HG02571 (cell line): ENCODE measurements at regions not wholly inside any gene's neighbourhood (a gene's known extent, or its start where the extent isn't known, plus 50 kb on each side); places are given as distances from the start of the nearest gene placed in this dataset.
"Not testable (repeated sequence)": the region's sequence is repeated elsewhere in the genome, so short reads cannot be mapped to it uniquely, and the experiment has no call there.

Experiments used
- ATAC-seq: cut with Tn5 transposase; IDR thresholded peaks from one replicate; pipeline ENCODE4 v1.9.1; 2021; ENCODE audit warnings: mild to moderate bottlenecking, moderate library complexity; ENCODE audit not compliant: unreplicated experiment

DNA sequence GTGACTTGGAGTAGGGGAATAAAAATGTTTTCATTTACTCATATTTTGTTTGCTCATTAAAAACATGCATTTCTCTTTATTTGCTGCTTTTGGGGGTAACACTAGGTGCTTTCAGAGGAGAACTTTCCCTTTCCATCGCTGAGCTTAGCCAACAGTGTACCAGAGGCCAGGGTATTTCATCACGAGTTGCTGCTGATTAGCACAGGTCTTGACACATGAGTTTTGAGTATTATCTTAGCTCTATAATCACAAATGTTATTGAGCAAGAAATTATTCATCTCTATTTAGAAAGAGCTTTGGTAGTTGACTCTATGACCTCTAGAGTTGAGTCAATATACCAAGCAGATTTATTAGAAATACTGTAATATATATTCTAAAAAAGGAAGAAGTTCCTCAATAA is 375.9 kb downstream of the NXPH1 start:
- ATAC-seq: no peak

- no peak for ATAC-seq
Measured at GRCh38 chr7:8817448-8818036, 384.1 kb downstream of the NXPH1 start.

- no peak for ATAC-seq
Measured at GRCh38 chr7:8818406-8818805, 385.0 kb downstream of the NXPH1 start.

DNA sequence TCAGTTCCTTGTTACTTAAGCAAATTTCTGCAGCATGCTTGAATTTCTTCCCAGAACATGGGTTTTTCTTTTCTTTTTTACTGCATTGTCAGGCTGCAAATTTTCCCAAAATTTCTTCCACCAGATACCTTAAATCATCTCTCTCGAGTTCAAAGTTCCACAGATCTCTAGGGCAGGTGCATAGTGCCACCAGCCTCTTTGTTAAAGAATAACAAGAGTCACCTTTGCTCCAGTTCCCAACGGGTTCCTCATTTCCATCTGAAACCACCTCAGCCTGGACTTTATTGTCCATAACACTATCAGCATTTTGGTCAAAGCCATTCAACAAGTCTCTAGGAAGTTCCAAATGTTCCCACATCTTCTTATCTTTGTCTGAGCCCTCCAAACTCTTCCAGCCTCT is 389.2 kb downstream of the NXPH1 start:
- ATAC-seq: no peak

GRCh38 chr7:8823486-8823885 is 390.1 kb downstream of the NXPH1 start:
- no peak for ATAC-seq

GRCh38 chr7:8827329-8827728 is 393.9 kb downstream of the NXPH1 start:
- ATAC-seq: no peak

GRCh38 chr7:8829100-8829499 is 395.7 kb downstream of the NXPH1 start:
- no peak for ATAC-seq

- ATAC-seq: no peak
Measured at GRCh38 chr7:8831376-8831775, 398.0 kb downstream of the NXPH1 start.

- ATAC-seq: no peak
Measured at GRCh38 chr7:8833355-8833754, 399.9 kb downstream of the NXPH1 start.

- ATAC-seq: no peak
Measured at GRCh38 chr7:8841171-8841570, 407.8 kb downstream of the NXPH1 start.

- no peak for ATAC-seq
Measured at GRCh38 chr7:8871716-8872115, 438.3 kb downstream of the NXPH1 start.

GRCh38 chr7:8881916-8882315 is 448.5 kb downstream of the NXPH1 start:
- ATAC-seq: no peak

GRCh38 chr7:8885480-8886000 is 452.1 kb downstream of the NXPH1 start:
- ATAC-seq: no peak

- ATAC-seq: not testable (repeated sequence)
Measured at GRCh38 chr7:8890346-8890745, 456.9 kb downstream of the NXPH1 start.

GRCh38 chr7:8893775-8894174 is 460.4 kb downstream of the NXPH1 start:
- no peak for ATAC-seq

- no peak for ATAC-seq
Measured at GRCh38 chr7:8906396-8907075, 473.1 kb downstream of the NXPH1 start.

GRCh38 chr7:8908889-8909288 is 475.5 kb downstream of the NXPH1 start:
- no peak for ATAC-seq

- ATAC-seq: no peak
Measured at GRCh38 chr7:8913682-8914081, 480.3 kb downstream of the NXPH1 start.

- ATAC-seq: no peak
Measured at GRCh38 chr7:8921807-8922206, 488.4 kb downstream of the NXPH1 start.

DNA sequence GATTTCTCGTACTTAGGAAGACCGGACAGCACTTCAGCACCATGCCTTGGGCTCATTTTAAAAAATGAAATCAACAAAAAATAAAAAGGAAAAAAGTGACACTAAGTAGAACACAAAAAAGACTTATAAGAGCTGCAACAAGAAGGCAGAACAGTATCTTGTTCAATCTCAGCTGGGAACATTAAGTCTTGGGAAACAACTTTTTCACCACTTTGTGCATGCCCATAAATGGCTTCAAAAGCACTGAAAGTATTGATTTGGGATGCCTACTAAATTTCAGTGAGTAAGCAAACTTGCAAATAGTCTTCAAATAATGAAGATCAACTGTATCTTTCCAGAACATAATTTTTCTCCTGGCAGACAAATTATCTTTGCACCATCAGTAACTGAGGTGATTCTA is 489.3 kb downstream of the NXPH1 start:
- ATAC-seq: no peak

GRCh38 chr7:8923164-8923806 is 489.9 kb downstream of the NXPH1 start:
- no peak for ATAC-seq
